GM18499 (cell line): ENCODE measurements at regions not wholly inside any gene's neighbourhood (a gene's known extent, or its start where the extent isn't known, plus 50 kb on each side); places are given as distances from the start of the nearest gene placed in this dataset.
"Not testable (repeated sequence)": the region's sequence is repeated elsewhere in the genome, so short reads cannot be mapped to it uniquely, and the experiment has no call there.

Source experiments
- ATAC-seq: cut with Tn5 transposase; IDR thresholded peaks from one replicate; pipeline ENCODE4 v1.9.1; 2021; ENCODE audit warnings: moderate number of reproducible peaks; ENCODE audit not compliant: insufficient read depth, unreplicated experiment

DNA sequence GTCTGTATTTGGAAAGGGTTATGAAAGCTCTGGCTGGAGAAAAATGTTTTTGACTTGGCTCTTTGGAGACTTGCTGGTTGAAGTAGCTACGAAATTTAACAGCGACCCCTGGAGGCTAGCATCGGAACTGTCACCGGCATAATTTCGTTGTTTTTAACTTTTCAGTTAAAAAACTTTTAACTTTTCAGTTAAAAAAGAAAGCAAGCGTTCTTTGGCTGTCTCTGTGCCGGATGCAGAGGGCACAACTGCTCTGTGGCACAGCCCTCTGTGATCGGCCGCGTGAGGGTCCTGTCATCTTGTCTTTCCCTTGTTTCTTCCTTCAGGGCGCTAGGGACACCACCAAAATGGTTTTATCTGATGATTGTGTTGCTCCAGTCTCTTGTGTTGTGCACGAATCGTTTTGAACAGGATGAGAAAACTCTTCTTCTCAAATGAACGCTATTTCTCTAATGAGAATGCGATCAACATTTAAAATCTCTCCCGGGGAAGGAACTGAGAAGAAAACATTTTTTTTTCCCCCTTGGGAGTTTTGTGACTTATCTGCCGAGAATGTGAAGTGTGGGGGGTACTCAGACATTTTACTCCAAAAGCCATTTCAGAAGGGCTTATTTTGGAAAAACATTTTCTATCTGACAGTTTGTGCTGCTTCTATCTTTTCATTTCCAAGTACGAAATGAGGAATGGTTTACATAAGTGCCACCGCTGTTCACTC is 57.1 kb downstream of the ADCYAP1 start:
- no peak for ATAC-seq

DNA sequence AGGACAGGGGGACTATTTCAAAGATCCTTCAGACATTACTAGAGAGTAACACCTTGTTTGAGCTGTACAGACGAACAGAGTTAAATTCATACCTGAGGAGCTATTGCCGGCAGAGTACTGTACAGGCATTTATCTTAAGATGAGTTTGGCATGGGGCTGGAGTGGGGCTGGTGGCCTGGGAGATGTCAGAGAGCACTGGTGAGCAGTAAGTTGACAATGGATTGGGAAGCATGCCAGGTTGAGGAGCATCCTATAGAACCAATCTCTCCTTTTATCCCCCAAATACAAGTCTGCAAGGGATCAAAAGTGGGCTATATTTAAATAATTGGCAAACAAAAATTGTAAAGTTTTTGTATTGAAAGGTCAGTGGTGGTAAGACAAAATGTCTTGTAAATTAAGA is 58.6 kb downstream of the ADCYAP1 start:
- ATAC-seq, result no peak

DNA sequence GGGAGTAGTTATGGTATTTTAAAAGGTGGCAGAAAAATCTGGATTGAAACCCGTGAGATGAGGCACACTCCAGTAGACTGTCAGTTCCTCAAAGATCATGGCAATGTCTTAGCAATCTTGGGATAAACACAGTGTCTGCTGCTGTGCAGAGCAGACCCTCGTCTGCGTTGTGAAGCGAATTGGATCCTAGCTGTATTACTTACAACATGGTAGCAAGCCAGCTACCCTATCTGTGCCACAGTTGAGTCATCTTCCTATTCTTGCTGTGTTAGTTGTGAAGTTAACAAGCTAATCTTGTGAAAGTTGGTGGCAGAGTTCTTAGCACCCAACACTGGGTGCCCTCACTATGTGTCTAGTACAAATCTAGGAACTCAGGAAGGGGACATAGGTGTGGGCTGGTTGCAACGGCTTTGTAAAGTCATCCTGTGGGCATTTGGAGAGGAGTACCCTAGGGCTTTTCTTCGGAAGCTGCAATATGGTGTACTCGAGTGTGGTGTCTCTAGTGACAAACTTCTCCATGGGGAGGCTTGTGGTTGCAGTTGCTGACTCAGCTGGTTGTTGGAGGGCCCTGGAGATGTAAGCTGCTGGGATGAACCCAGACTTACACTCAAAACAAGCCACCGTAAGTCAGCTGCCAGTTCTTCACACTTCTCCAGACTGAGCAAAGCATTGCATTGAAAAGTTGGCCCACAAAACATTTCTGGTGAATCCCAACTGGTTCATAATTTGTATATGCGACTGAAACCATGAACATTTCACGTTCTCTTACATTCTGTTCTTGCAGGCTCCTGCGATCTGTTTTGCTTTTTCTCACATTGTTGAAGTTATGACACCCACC is 61.5 kb downstream of the ADCYAP1 start:
- no peak for ATAC-seq

DNA sequence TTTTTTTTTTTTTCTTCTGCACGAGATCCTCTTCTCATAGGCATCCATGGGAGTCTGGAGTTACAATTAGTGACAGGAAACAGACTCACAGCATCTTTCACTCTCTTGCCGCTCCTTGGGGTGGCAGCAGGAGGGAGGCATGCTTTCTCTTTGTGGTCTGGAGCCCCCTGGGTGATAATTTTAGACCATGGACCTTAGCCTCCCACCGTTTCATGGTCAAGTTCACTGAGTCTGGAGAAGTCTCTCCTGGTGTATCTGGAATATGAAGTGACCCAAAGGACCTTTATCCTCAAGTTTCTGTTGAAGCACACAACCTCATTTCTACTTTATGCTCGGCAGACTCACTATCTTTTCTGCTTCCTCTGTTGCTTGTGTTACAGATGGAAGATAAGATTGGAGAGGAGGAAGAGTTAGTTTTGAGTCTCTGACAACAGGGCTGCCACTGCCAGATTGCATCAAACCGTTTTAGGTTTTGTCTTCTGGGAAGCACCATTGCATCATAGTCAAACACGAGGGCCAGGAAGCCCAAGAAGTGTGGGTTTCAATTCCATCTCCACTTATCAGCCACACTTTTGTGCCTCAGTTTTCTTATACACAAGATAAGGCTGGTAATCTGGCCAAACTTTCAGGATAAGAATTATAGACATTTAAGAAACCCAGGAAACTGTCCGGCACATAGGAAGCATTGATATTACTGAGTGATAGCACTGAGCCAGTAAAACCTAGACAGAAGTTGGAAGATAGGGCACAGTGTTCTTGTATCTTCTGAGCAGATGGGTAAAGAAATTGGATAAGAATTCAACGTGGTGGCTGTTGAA is 62.3 kb downstream of the ADCYAP1 start:
- ATAC-seq, result no peak

DNA sequence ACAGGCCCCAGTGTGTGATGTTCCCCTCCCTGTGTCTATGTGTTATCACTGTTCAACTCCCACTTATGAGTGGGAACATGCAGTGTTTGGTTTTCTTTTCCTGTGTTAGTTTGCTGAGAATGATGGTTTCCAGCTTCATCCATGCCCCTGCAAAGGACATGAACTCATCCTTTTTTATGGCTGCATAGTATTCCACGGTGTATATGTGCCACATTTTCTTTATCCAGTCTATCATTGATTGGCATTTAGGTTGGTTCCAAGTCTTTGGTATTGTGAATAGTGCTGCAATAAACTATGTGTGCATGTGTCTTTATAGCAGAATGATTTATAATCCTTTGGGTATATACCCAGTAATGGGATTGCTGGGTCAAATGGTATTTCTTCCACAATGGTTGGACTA is 64.2 kb downstream of the ADCYAP1 start:
- not testable (repeated sequence) for ATAC-seq

- ATAC-seq, result not testable (repeated sequence)
Measured at GRCh38 chr18:969311-969710, 64.6 kb downstream of the ADCYAP1 start.

GRCh38 chr18:974606-975005 is 69.9 kb downstream of the ADCYAP1 start:
- not testable (repeated sequence) for ATAC-seq

DNA sequence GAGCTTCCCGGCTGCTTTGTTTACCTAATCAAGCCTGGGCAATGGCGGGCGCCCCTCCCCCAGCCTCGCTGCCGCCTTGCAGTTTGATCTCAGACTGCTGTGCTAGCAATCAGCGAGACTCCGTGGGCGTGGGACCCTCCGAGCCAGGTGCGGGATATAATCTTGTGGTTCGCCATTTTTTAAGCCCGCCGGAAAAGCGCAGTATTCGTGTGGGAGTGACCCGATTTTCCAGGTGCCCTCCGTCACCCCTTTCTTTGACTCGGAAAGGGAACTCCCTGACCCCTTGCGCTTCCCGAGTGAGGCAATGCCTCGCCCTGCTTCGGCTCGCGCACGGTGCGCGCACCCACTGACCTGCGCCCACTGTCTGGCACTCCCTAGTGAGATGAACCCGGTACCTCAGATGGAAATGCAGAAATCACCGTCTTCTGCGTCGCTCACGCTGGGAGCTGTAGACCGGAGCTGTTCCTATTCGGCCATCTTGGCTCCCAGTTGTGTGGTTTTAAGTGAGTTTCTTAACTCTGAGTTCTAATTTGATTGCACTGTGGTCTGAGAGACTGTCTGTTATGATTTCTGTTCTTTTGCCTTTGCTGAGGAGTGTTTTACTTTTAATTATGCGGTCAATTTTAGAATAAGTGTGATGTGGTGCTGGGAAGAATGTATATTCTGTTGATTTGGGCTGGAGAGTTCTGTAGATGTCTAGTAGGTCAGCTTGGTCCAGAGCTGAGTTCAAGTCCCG is 71.9 kb downstream of the ADCYAP1 start:
- not testable (repeated sequence) for ATAC-seq

- not testable (repeated sequence) for ATAC-seq
Measured at GRCh38 chr18:977327-977726, 72.7 kb downstream of the ADCYAP1 start.

DNA sequence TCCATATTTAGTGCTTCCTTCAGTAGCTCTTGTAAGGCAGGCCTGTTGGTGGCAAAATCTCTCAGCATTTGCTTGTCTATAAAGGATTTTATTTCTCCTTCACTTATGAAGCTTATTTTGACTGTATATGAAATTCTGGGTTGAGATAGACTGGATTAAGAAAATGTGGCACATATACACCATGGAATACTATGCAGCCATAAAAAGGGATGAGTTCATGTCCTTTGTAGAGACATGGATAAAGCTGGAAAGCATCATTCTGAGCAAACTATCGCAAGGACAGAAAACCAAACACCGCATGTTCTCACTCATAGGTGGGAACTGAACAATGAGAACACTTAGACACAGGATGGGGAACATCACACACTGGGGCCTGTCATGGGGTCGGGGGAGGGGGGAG is 73.1 kb downstream of the ADCYAP1 start:
- ATAC-seq, result not testable (repeated sequence)

- no peak for ATAC-seq
Measured at GRCh38 chr18:980586-980985, 75.9 kb downstream of the ADCYAP1 start.

DNA sequence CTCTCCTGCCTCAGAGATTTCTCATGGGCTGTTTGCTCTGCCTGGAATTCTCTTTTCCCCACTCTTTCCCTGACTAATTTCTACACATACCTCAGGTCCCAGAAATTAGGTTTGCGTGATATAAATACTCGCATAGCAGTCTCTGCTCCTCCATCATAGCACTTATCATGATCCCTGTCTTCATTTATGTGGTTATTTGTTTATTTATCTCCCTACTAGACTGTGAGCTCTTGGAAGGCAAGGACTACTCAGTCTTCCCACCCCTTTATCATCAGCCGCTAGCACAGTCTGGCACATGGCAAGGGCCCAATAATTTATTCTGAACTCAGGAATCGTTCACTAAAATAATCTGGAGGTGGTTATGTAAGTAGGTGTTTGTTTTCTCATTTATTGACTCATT is 79.3 kb downstream of the ADCYAP1 start:
- ATAC-seq, result no peak

DNA sequence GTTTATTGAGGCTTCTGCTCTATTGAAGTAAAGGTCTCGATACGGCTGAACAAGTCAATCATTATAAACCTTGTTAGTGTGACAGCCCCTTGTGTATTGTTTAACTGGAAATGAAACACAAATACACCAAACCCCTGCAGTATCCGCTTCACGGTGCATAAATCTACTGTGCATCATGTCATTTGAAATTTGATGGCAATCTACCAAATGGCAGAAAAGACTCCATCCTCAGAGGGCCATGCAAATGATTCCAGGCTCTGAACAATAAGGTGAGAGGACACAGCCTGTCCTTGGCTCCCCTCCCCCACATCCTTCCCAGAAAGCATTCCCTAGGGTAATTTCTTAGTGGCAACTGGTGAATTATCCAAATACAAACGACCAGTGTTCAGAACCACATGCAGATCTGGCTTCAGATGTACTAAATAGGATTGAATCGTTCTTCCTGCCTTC is 80.6 kb downstream of the ADCYAP1 start:
- ATAC-seq, result no peak

GRCh38 chr18:986051-986450 is 81.4 kb downstream of the ADCYAP1 start:
- ATAC-seq, result no peak

GRCh38 chr18:986552-986951 is 81.9 kb downstream of the ADCYAP1 start:
- ATAC-seq, result no peak

DNA sequence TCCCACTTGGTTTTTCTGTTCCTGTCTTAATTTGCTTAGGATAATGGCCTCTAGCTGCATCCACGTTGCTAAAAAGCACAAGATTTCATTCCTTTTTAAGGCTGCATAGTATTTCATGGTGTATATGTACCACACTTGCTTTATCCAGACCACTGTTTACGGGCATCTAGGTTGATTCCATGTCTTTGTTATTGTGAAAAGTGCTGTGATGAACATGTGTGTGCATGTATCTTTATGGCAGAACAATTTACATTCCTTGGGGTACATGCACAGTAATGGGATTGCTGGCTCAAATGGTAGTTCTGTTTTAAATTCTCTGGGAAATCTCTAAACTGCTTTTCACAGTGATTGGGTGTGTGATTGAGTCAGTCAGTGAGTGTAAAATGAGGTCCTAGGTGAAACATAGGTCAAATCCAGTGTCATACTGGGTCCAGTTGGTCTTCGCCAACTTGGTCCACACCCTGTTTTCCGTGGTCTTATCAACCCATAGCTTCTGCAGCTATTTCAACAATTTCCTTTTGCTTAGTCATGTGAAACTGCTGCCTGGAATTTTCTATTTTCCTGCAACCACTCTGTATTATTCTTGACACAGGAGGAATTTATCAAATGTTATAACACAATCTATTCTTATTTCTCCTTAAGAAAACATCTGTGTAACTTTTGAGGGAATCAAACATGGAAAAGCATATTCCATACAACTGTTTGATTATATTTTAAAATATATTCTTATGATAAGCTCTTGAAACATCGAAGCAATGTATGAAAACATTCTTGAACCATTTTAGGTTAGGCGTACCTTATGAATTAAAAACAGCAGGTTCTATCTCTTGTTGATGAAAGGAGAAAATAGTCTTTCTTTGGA is 82.9 kb downstream of the ADCYAP1 start:
- no peak for ATAC-seq

DNA sequence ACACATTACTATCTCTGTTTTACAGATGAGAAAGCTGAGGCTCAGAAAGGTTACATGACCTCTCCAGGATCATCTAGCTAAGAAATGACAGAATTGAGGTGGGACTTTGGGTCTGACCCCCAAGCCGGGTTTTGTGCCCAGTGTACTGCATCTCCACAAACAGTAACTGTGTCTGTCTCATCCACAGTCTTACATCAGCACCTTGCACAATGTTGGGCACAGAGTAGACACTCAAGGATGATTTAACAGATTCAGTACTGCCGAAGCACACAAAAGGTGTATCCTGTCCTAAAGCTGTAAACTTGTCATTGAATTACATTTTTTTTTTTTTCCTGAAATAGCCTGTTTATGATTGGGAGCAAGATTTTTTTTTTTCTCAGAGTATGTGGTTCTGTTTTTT is 84.8 kb downstream of the ADCYAP1 start:
- ATAC-seq, result no peak

- no peak for ATAC-seq
Measured at GRCh38 chr18:990197-990596, 85.5 kb downstream of the ADCYAP1 start.

- ATAC-seq, result no peak
Measured at GRCh38 chr18:991441-991840, 86.8 kb downstream of the ADCYAP1 start.
